ENCODE measurements at regions not wholly inside any gene's neighbourhood (a gene's known extent, or its start where the extent isn't known, plus 50 kb on each side); places are given as distances from the start of the nearest gene placed in this dataset.

GRCh38 chr6:90388395-90388794 lies 91.8 kb upstream of the BACH2 start:
- H2AFZ ChIP-seq (ENCODE audit: insufficient read depth, low read depth, low read length, poor library complexity, severe bottlenecking): no peak overlapping the region
- intact Hi-C loops (cut with micrococcal nuclease): loop anchor here (10.0 kb wide), 1 partner anchor 564 kb away; the partner anchor contains the start of gene CASP8AP2

GRCh38 chr6:90387826-90388225 lies 91.2 kb upstream of the BACH2 start:
- no peak overlapping the region for H3K4me3 ChIP-seq (ENCODE audit: control extremely low read depth in 1 of 5, extremely low read depth in 1 of 5, insufficient read depth in 1 of 5, low read depth in 2 of 5, low read length in 4 of 5)
- Mint-ChIP-seq H3K4me3 (no peak overlapping the region), H3K9me3 (ENCODE audit: insufficient read depth) (no peaks in the 10 kb centered on the region), H3K4me1 (peaks cover 79% of the 10 kb centered on the region), H3K27ac (no peak overlapping the region), H3K27me3 (no peaks in the 10 kb centered on the region)
- peaks cover 66 to 69% of the 10 kb centered on the region in 2 donors for H3K4me1 ChIP-seq (ENCODE audit: control insufficient read depth in 2 of 2, insufficient read depth in 2 of 2, low read length in 2 of 2)
- no peaks in the 10 kb centered on the region for H4K20me1 ChIP-seq (ENCODE audit: control insufficient read depth, insufficient read depth, low read length, poor library complexity, severe bottlenecking)
- peak overlapping the region; percentile 35 for H2AFZ ChIP-seq (ENCODE audit: insufficient read depth, low read depth, low read length, poor library complexity, severe bottlenecking)
- no peak overlapping the region for H3K9ac ChIP-seq (ENCODE audit: low read length)
- TF ChIP-seq CTCF (IDR thresholded peaks at IDR 0.05) (no peak), EZH2 (IDR thresholded peaks at IDR 0.05; ENCODE audit: borderline replicate concordance, insufficient read depth, low read depth, low read length, poor library complexity, severe bottlenecking) (no peak)
- ChIA-PET CTCF (interaction anchor here (1.0 to 7.5 kb wide), 4 partner anchors 8 to 447 kb away, joined by 3 to 89 read pairs (median 4); partner anchors contain the start of gene BACH2), POLR2A (no interaction called here)
- no CpG with 5 or more reads among the region's 1 CpG for WGBS (ENCODE audit: insufficient coverage)
- peak overlapping the region; percentile 37 for H3K4me2 ChIP-seq (replicated peaks; ENCODE audit: low read depth, low read length, poor library complexity, severe bottlenecking)
- peaks cover 64% of the 10 kb centered on the region for H3K79me2 ChIP-seq (ENCODE audit: control insufficient read depth, insufficient read depth, low read length)
- intact Hi-C loops (cut with micrococcal nuclease): loop anchor here (10.0 kb wide), 1 partner anchor 563 kb away; the partner anchor contains the start of gene CASP8AP2
- ATAC-seq (ENCODE audit: low read depth): no peak
- H3K27me3 ChIP-seq (replicated peaks in 1 of 4; ENCODE audit: control extremely low read depth in 1 of 4, control insufficient read depth in 3 of 4, insufficient read depth in 4 of 4, low read length in 3 of 4): no peaks in the 10 kb centered on the region
- H3K9me3 ChIP-seq (ENCODE audit: control extremely low read depth in 1 of 3, control insufficient read depth in 2 of 3, insufficient read depth in 1 of 3, low read length in 2 of 3): no peaks in the 10 kb centered on the region
- no peaks in the 10 kb centered on the region for H3K36me3 ChIP-seq (replicated peaks in 1 of 2; ENCODE audit: control extremely low read depth in 1 of 2, control insufficient read depth in 1 of 2, extremely low read depth in 1 of 2, insufficient read depth in 2 of 2, low read length in 1 of 2)
- DNase-seq: no peak
- H3K27ac ChIP-seq (ENCODE audit: low read length in 2 of 2): no peak overlapping the region

More at GRCh38 chr6:90388395-90388794, 91.8 kb upstream of the BACH2 start:
- H3K4me3 ChIP-seq (ENCODE audit: control extremely low read depth in 1 of 5, extremely low read depth in 1 of 5, insufficient read depth in 1 of 5, low read depth in 2 of 5, low read length in 4 of 5): no peak overlapping the region
- Mint-ChIP-seq H3K4me1 (peaks cover 79% of the 10 kb centered on the region), H3K4me3 (no peak overlapping the region), H3K27ac (no peak overlapping the region), H3K27me3 (no peaks in the 10 kb centered on the region), H3K9me3 (ENCODE audit: insufficient read depth) (no peaks in the 10 kb centered on the region)
- H3K27me3 ChIP-seq (replicated peaks in 1 of 4; ENCODE audit: control extremely low read depth in 1 of 4, control insufficient read depth in 3 of 4, insufficient read depth in 4 of 4, low read length in 3 of 4): no peaks in the 10 kb centered on the region
- ChIA-PET POLR2A (no interaction called here), CTCF (interaction anchor here (1.0 to 7.5 kb wide), 4 partner anchors 9 to 448 kb away, joined by 3 to 89 read pairs (median 4); partner anchors contain the start of gene BACH2)
- ATAC-seq (ENCODE audit: low read depth): no peak
- TF ChIP-seq CTCF (IDR thresholded peaks at IDR 0.05): no peak
- TF ChIP-seq EZH2 (IDR thresholded peaks at IDR 0.05; ENCODE audit: borderline replicate concordance, insufficient read depth, low read depth, low read length, poor library complexity, severe bottlenecking): no peak
- no peaks in the 10 kb centered on the region for H4K20me1 ChIP-seq (ENCODE audit: control insufficient read depth, insufficient read depth, low read length, poor library complexity, severe bottlenecking)
- no peaks in the 10 kb centered on the region for H3K36me3 ChIP-seq (replicated peaks in 1 of 2; ENCODE audit: control extremely low read depth in 1 of 2, control insufficient read depth in 1 of 2, extremely low read depth in 1 of 2, insufficient read depth in 2 of 2, low read length in 1 of 2)
- peak overlapping the region; percentile 37 for H3K4me2 ChIP-seq (replicated peaks; ENCODE audit: low read depth, low read length, poor library complexity, severe bottlenecking)
- no peaks in the 10 kb centered on the region for H3K9me3 ChIP-seq (ENCODE audit: control extremely low read depth in 1 of 3, control insufficient read depth in 2 of 3, insufficient read depth in 1 of 3, low read length in 2 of 3)
- WGBS (ENCODE audit: insufficient coverage): 100% methylated on average over 3 of the region's 5 CpGs
- peaks cover 68 to 71% of the 10 kb centered on the region in 2 donors for H3K4me1 ChIP-seq (ENCODE audit: control insufficient read depth in 2 of 2, insufficient read depth in 2 of 2, low read length in 2 of 2)
- no peak overlapping the region for H3K9ac ChIP-seq (ENCODE audit: low read length)
- H3K27ac ChIP-seq (ENCODE audit: low read length in 2 of 2): no peak overlapping the region
- DNase-seq: no peak
- peaks cover 69% of the 10 kb centered on the region for H3K79me2 ChIP-seq (ENCODE audit: control insufficient read depth, insufficient read depth, low read length)

Measured in B cell (primary cell).